Embryonic facial prominence (tissue), 1 donor: ENCODE measurements at regions not wholly inside any gene's neighbourhood (a gene's known extent, or its start where the extent isn't known, plus 50 kb on each side); places are given as distances from the start of the nearest gene placed in this dataset.

Source experiments
- DNase-seq: peaks from one replicate; pipeline ENCODE4 v3.0.0-alpha.2; 2016; ENCODE audit errors: extremely low spot score

GRCh38 chr2:147792966-147793617, 51.7 kb upstream of the ACVR2A start:
- no peak for DNase-seq

GRCh38 chr2:147790580-147790979, 54.2 kb upstream of the ACVR2A start:
- DNase-seq = no peak

- DNase-seq = no peak
Measured at GRCh38 chr2:147789720-147790119, 55.1 kb upstream of the ACVR2A start.

DNA sequence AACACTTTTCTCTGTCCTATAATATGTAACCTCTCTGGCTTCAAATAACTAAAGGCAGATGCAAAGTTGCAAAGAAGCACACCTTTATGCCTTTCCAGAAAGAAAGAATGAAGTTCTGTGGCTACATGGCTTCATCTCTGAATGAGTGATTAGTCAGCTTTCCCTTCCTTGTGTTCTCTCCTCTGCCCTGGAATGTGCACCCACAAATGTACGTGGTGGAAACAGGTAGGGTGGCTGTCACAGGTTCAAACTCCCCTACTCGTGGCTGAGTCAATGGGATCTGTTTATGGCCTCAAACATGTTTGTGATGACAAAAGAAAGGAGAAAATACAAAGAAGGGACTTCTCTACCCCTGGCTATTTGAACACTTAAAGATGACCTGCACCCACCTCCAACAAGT, 55.5 kb upstream of the ACVR2A start:
- no peak for DNase-seq

DNA sequence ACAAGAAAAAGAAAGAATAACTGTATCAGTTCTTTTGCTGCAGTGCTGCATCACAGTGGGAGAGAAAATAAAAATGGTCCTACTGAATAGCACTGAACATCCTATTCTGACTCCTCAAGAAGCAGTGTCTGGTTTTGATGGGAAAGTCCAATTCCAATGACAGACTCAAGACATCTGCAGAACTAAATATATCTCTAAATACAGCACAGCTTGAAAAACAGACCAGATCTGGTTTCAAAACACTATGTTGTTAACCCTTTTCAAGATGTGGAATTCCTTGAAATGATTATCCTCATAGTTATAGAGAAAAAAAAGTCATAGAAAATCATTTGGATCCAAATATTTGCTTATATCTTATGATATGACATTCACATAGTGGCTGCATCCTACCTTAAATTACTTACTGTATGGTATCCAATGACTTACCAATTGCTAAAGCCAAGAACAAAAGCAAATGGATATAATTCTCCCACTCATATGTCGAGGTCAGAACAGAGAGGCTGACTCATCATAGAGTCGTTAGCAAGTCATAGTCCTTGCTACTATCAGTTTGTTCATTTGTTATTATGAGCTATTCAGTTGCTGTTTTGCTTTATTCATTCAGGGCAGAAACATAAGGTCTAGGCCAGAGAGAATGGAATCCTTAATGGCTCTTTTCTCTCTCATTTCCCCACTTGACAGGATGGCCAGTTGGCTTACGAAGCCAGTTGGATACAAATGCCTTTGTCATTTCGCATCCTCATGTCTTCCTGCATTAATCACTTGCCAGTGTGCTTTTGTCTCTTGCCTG, 62.5 kb upstream of the ACVR2A start:
- DNase-seq = no peak

- no peak for DNase-seq
Measured at GRCh38 chr2:147779440-147779839, 65.4 kb upstream of the ACVR2A start.

DNA sequence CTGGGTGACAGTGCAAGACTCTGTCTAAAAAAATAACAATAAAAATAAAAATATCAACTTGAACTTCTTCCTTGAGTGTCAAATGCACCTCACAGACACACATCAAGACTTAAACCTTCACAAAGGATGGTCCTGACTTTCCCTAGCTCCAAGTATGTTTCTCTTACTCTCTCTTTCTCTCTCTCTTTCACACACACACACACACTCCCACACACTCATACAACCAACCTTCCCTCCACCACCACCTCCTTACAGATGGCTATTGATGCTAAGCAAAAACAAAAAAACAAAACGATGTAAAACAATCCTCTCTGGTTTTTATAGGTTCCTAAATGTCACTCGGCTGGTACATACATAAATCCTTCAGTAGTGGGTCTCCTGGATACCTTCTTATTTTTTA, 67.4 kb upstream of the ACVR2A start:
- no peak for DNase-seq

- no peak for DNase-seq
Measured at GRCh38 chr2:147774805-147775204, 70.0 kb upstream of the ACVR2A start.

DNA sequence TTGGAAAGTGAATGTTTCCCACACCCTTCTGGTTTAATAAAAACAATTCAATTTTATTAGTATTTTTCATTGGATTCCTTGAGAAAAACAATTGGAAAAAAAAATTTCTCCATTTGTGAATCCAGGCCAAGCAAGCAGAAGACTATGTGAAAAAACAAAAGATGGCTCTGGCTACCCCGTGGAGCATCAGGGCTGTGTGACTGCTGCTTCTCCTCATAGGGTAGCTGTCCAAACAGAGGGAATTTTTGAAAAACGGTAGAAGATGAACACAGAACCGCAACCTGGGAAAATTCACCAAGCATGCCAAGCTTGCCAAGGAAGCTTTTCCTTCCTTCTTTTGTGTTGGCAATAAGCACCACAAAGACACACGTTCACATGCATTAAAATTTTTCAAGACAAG, 71.3 kb upstream of the ACVR2A start:
- DNase-seq = no peak

DNA sequence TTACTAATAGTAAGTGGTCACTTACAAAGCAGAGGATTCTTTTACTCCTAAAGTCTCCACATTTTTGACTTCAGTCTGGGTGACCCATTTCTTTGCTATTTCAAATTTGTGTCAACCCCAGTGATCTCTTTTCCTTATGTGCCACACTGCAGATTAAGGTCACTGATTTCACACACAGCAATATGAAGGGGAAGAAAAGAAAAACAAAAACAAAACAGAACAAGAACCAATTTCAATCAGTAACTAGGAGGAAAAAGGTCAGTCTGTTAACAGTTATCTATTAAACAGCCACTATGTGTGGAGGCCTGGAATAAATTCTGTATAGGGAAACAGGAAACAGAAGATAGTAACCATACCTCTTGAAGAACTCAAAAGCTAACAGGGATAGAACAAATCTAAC, 72.0 kb upstream of the ACVR2A start:
- DNase-seq = no peak

GRCh38 chr2:147763861-147764260, 81.0 kb upstream of the ACVR2A start:
- no peak for DNase-seq

GRCh38 chr2:147760984-147761383, 83.8 kb upstream of the ACVR2A start:
- DNase-seq = no peak

DNA sequence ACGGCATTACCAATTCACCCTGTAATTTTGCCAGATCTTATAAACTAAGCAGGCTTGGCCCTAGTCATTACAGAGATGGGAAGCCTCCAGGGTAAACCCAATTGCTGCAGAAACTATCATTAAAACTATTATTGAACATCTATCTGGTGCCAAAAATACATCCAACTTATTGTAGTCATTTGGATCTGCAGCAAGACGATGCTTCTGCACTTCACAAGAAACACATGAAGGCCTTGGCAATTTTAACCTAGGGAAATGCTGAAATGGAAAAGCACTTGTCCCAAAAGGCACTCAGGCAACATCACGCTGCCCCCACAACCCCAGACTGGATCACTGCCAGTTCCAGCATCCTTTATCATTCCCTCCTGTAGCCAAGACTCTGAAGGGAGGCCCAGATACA, 85.3 kb upstream of the ACVR2A start:
- DNase-seq = no peak

DNA sequence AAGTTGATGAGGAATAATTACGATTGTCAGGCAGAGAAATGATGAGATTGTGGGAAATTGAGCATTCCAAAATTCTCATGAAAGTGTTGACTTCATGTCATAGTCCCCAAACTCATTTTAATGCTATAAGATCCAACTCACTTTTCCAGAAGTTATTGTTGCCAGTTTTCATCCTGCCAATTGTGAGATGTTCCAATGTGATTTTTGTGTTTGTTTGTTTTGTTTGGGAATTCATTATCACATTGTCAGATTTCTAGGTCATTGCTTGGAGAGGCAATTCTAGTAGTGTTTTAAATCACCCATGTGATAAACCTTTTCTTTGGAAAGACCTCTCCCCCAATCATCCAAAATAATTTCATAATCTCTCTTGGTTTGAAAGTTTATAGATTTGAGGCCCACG, 86.0 kb upstream of the ACVR2A start:
- no peak for DNase-seq

DNA sequence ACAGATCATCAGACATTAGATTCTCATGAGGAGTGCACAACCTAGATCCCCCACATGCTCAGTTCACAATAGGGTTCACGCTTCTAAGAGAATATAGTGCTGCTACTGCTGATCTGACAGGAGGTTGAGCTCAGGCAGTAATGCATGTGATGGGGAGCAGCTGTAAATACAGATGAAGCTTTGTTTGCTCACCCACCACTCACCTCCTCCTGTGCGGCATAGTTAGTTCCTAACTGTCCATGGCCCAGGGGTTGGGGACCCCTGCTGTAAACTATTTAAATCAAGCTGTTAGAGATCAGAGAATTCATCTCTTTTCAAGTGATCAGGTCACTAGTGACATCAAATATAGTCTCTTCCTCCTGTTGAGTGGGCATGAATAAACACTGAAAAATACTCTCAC, 88.8 kb upstream of the ACVR2A start:
- no peak for DNase-seq

GRCh38 chr2:147740211-147740927, 104.5 kb upstream of the ACVR2A start:
- no peak for DNase-seq

- no peak for DNase-seq
Measured at GRCh38 chr2:147739508-147739907, 105.3 kb upstream of the ACVR2A start.

GRCh38 chr2:147718831-147719230, 126.0 kb upstream of the ACVR2A start:
- DNase-seq = no peak

GRCh38 chr2:147716906-147717305, 127.9 kb upstream of the ACVR2A start:
- no peak for DNase-seq

GRCh38 chr2:147715807-147716206, 129.0 kb upstream of the ACVR2A start:
- DNase-seq = no peak

- no peak for DNase-seq
Measured at GRCh38 chr2:147714582-147714981, 130.2 kb upstream of the ACVR2A start.

- no peak for DNase-seq
Measured at GRCh38 chr2:147713349-147713748, 131.5 kb upstream of the ACVR2A start.

- no peak for DNase-seq
Measured at GRCh38 chr2:147712051-147712450, 132.8 kb upstream of the ACVR2A start.
